Endodermal cell (in vitro differentiated cells): ENCODE measurements at regions not wholly inside any gene's neighbourhood (a gene's known extent, or its start where the extent isn't known, plus 50 kb on each side); places are given as distances from the start of the nearest gene placed in this dataset.
A peak's percentile ranks its signal among the peaks of the same experiment; 100 is the strongest.

Source experiments
- DNase-seq: peaks from one replicate; pipeline ENCODE4 v3.0.0-alpha.2; 2017
- H3K27ac ChIP-seq: 2 replicates; pipeline ENCODE4 v1.5.1; 2013; ENCODE audit warnings: mild to moderate bottlenecking, low read depth, low read length, moderate library complexity
- H3K27me3 ChIP-seq: 2 replicates; pipeline ENCODE4 v1.6.1; 2013; ENCODE audit warnings: mild to moderate bottlenecking, low read length, moderate library complexity; ENCODE audit not compliant: insufficient read depth, control insufficient read depth, poor library complexity, severe bottlenecking
- H3K36me3 ChIP-seq: 2 replicates; pipeline ENCODE4 v1.7.0; 2013; ENCODE audit warnings: mild to moderate bottlenecking, low read length, moderate library complexity; ENCODE audit not compliant: control insufficient read depth, insufficient read depth
- H3K4me1 ChIP-seq: one replicate; pipeline ENCODE4 v1.7.0; 2013; ENCODE audit warnings: low read length; ENCODE audit not compliant: control insufficient read depth, insufficient read depth
- H3K4me3 ChIP-seq: 2 replicates; pipeline ENCODE4 v1.5.1; 2013; ENCODE audit warnings: mild to moderate bottlenecking, low read length, moderate library complexity
- H3K9ac ChIP-seq: 2 replicates; pipeline ENCODE4 v1.6.1; 2013; ENCODE audit warnings: mild to moderate bottlenecking, low read length, moderate library complexity; ENCODE audit not compliant: poor library complexity, severe bottlenecking; ENCODE audit errors: extremely low read depth
- H3K9me3 ChIP-seq: 2 replicates; pipeline ENCODE4 v1.6.1; 2013; ENCODE audit warnings: mild to moderate bottlenecking, low read length, moderate library complexity; ENCODE audit not compliant: control insufficient read depth
- H3K27ac Mint-ChIP-seq: 2 replicates; pipeline ENCODE4 v1.8.0; 2020; ENCODE audit warnings: mixed read lengths
- H3K27me3 Mint-ChIP-seq: 2 replicates; pipeline ENCODE4 v1.8.0; 2021; ENCODE audit warnings: mild to moderate bottlenecking, mixed read lengths; ENCODE audit not compliant: insufficient read depth
- H3K36me3 Mint-ChIP-seq: 2 replicates; pipeline ENCODE4 v1.8.0; 2020; ENCODE audit warnings: low read depth, mixed read lengths
- H3K4me1 Mint-ChIP-seq: 2 replicates; pipeline ENCODE4 v1.8.0; 2020; ENCODE audit warnings: mixed read lengths
- H3K4me3 Mint-ChIP-seq: 2 replicates; pipeline ENCODE4 v1.8.0; 2020; ENCODE audit warnings: mild to moderate bottlenecking, moderate library complexity, mixed read lengths
- H3K9me3 Mint-ChIP-seq: 2 replicates; pipeline ENCODE4 v1.8.0; 2020; ENCODE audit warnings: mild to moderate bottlenecking, mixed read lengths
- WGBS, 2 experiments: methylation state at CpG; one replicate each; pipeline versions ENCODE4 v1.1.5 to v1.1.7; 2013; ENCODE audit warnings: missing lambda C conversion rate in 2 of 2, mixed read lengths in 1 of 2; ENCODE audit not compliant: insufficient coverage in 1 of 2, insufficient read length in 1 of 2; 5-methylcytosine and 5-hydroxymethylcytosine counted together
- TF ChIP-seq, protein P1 (sequence below): fragments of 200-600 bp; sonication (generic); conservative IDR thresholded peaks from 2 replicates; pipeline ENCODE4 v1.5.0; 2021; ENCODE audit warnings: antibody characterized with exemption, mild to moderate bottlenecking

DNA sequence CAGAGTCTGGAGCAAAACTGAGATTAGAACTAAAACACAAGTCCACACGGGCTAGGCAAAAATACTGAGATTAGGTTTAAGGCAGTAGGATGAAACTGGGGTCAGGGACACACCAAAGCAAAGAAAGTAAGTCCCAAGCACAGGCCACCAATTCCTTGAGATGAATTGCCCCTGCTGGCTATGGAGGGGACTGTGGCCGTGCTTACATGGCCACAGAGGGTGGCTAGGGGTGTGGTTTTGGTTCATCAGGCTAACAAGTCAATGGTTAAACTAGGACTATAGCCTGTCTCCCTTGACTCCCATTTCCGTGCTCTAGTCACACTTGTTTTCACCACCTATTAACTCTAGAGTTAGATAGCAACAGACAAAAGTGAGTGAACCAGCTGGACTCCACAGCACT, 394.8 kb downstream of the PBX1 start:
- no peak overlapping the region for H3K27ac ChIP-seq
- WGBS, 2 experiments = 87 to 94% methylated on average over 3 of the region's 3 CpGs
- no peak overlapping the region for H3K4me3 ChIP-seq
- H3K27ac Mint-ChIP-seq = no peak overlapping the region
- H3K9ac ChIP-seq = no peak overlapping the region
- peaks cover 11% of the 10 kb centered on the region for H3K9me3 ChIP-seq
- H3K36me3 ChIP-seq = no peaks in the 10 kb centered on the region
- peaks cover 4% of the 10 kb centered on the region for H3K4me1 Mint-ChIP-seq
- TF ChIP-seq, protein P1, sequence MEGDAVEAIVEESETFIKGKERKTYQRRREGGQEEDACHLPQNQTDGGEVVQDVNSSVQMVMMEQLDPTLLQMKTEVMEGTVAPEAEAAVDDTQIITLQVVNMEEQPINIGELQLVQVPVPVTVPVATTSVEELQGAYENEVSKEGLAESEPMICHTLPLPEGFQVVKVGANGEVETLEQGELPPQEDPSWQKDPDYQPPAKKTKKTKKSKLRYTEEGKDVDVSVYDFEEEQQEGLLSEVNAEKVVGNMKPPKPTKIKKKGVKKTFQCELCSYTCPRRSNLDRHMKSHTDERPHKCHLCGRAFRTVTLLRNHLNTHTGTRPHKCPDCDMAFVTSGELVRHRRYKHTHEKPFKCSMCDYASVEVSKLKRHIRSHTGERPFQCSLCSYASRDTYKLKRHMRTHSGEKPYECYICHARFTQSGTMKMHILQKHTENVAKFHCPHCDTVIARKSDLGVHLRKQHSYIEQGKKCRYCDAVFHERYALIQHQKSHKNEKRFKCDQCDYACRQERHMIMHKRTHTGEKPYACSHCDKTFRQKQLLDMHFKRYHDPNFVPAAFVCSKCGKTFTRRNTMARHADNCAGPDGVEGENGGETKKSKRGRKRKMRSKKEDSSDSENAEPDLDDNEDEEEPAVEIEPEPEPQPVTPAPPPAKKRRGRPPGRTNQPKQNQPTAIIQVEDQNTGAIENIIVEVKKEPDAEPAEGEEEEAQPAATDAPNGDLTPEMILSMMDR = peak; percentile 59
- peak; percentile 69 for DNase-seq
- H3K4me1 ChIP-seq = no peaks in the 10 kb centered on the region
- peaks cover 11% of the 10 kb centered on the region for H3K9me3 Mint-ChIP-seq
- H3K36me3 Mint-ChIP-seq = no peaks in the 10 kb centered on the region
- no peak overlapping the region for H3K4me3 Mint-ChIP-seq
- H3K27me3 Mint-ChIP-seq = no peaks in the 10 kb centered on the region
- H3K27me3 ChIP-seq = no peaks in the 10 kb centered on the region

DNA sequence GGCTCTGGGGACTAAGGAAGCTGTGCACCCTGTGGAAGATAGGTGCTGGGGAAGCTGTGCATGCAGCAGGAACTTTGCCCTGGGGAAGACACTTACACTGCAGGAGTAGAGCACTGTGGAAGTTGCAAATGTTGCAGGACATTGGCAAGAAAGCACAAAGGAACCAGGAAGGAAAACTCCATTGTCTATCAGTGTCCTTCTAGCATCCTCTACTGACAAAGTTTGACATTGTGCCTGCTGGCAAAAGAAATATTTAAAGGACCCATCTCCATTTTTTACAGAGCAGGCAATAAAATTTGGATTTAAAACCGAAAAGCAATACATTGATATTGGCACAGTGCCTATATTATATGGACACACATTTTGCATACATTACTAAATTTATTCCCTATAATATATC, 394.1 kb downstream of the PBX1 start:
- Mint-ChIP-seq H3K27me3 (no peaks in the 10 kb centered on the region), H3K4me3 (no peak overlapping the region), H3K27ac (no peak overlapping the region), H3K36me3 (no peaks in the 10 kb centered on the region), H3K4me1 (peaks cover 4% of the 10 kb centered on the region), H3K9me3 (peaks cover 18% of the 10 kb centered on the region)
- Histone ChIP-seq H3K4me1 (no peaks in the 10 kb centered on the region), H3K9me3 (peaks cover 18% of the 10 kb centered on the region), H3K36me3 (no peaks in the 10 kb centered on the region), H3K27me3 (no peaks in the 10 kb centered on the region), H3K9ac (no peak overlapping the region), H3K4me3 (no peak overlapping the region), H3K27ac (no peak overlapping the region)
- TF ChIP-seq, protein P1 = peak; percentile 57
- DNase-seq = no peak
- 80 to 93% methylated on average over 1 of the region's 1 CpG for WGBS, 2 experiments

DNA sequence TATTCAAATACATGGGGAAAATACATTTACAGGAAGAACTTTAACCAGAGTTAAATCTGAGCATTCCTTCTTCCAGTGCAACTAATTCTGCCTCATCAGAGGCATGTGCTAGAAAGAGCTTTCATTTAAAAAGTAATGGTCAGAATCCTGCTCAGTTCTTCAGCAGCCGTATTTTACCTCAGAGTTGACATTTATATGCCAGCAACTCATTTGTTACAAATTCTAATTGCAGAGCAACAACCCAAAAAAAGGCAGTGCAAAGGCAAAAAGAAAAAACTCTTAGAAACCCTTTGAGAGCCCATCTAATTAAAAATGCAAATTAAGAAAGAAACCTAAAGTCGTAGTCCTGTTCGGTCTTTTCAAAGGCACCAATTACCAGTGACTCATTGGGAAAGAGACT, 392.5 kb downstream of the PBX1 start:
- Mint-ChIP-seq H3K27me3 (no peaks in the 10 kb centered on the region), H3K4me3 (no peak overlapping the region), H3K36me3 (no peaks in the 10 kb centered on the region), H3K27ac (no peak overlapping the region), H3K4me1 (peaks cover 4% of the 10 kb centered on the region), H3K9me3 (peaks cover 30% of the 10 kb centered on the region)
- Histone ChIP-seq H3K27me3 (no peaks in the 10 kb centered on the region), H3K9me3 (peaks cover 32% of the 10 kb centered on the region), H3K4me3 (no peak overlapping the region), H3K4me1 (no peaks in the 10 kb centered on the region), H3K9ac (no peak overlapping the region), H3K27ac (no peak overlapping the region), H3K36me3 (no peaks in the 10 kb centered on the region)
- no peak for DNase-seq
- TF ChIP-seq, protein P1 = no peak
- WGBS, 2 experiments = 73 to 82% methylated on average over 3 of the region's 3 CpGs
